ENCODE measurements at regions not wholly inside any gene's neighbourhood (a gene's known extent, or its start where the extent isn't known, plus 50 kb on each side); places are given as distances from the start of the nearest gene placed in this dataset.

- TF ChIP-seq GATA2 (IDR thresholded peaks at IDR 0.05; ENCODE audit: low read depth, low read length) = no peak
- no peak for TF ChIP-seq GATA3 (IDR thresholded peaks at IDR 0.05; ENCODE audit: low read depth, low read length)
Measured at GRCh38 chr1:230550428-230550827, 91.9 kb upstream of the COG2 start.

All from SH-SY5Y (cell line).